ENCODE measurements at regions not wholly inside any gene's neighbourhood (a gene's known extent, or its start where the extent isn't known, plus 50 kb on each side); places are given as distances from the start of the nearest gene placed in this dataset.

GRCh38 chr5:98604721-98605425 lies 168.6 kb upstream of the RGMB start:
- ATAC-seq (no peak), DNase-seq (no peak)
- H3K9me3 ChIP-seq, result peaks cover 0 to 3% (median 0%) of the 10 kb centered on the region in 11 donors
- no peaks in the 10 kb centered on the region for H3K4me1 ChIP-seq
- no peaks in the 10 kb centered on the region for H3K27me3 ChIP-seq
- intact Hi-C loops (cut with DNase I), result no loop called here
- no peaks in the 10 kb centered on the region for H3K36me3 ChIP-seq
- WGBS, 2 donors, result 54 to 57% methylated on average over 4 of the region's 4 CpGs
- H3K27ac ChIP-seq, result no peak overlapping the region
- TF ChIP-seq CTCF (IDR thresholded peaks at IDR 0.05), result no peak
- H3K4me3 ChIP-seq, result no peak overlapping the region

GRCh38 chr5:98605426-98605825 lies 168.0 kb upstream of the RGMB start:
- no peaks in the 10 kb centered on the region for H3K27me3 ChIP-seq
- peaks cover 0 to 2% (median 0%) of the 10 kb centered on the region in 11 donors for H3K9me3 ChIP-seq
- 91 to 94% methylated on average over 1 of the region's 1 CpG for WGBS, 2 donors
- intact Hi-C loops (cut with DNase I), result no loop called here
- no peak overlapping the region for H3K27ac ChIP-seq
- H3K36me3 ChIP-seq, result no peaks in the 10 kb centered on the region
- H3K4me1 ChIP-seq, result no peaks in the 10 kb centered on the region
- DNase-seq (no peak), ATAC-seq (no peak)
- H3K4me3 ChIP-seq, result no peak overlapping the region
- TF ChIP-seq CTCF (IDR thresholded peaks at IDR 0.05), result no peak

- ATAC-seq, result no peak
- peaks cover 0 to 2% (median 0%) of the 10 kb centered on the region in 11 donors for H3K9me3 ChIP-seq
- H3K4me3 ChIP-seq, result no peak overlapping the region
- no peak for DNase-seq
- no peak for TF ChIP-seq CTCF (IDR thresholded peaks at IDR 0.05)
- H3K36me3 ChIP-seq, result no peaks in the 10 kb centered on the region
- H3K27me3 ChIP-seq, result no peaks in the 10 kb centered on the region
- H3K27ac ChIP-seq, result no peak overlapping the region
- 84 to 92% methylated on average over 2 of the region's 2 CpGs for WGBS, 2 donors
- no peaks in the 10 kb centered on the region for H3K4me1 ChIP-seq
- intact Hi-C loops (cut with DNase I), result no loop called here
Measured at GRCh38 chr5:98606961-98607360, 166.5 kb upstream of the RGMB start.

- DNase-seq (no peak), ATAC-seq (no peak)
- WGBS, 2 donors, result 75 to 77% methylated on average over 3 of the region's 3 CpGs
- intact Hi-C loops (cut with DNase I), result no loop called here
- Histone ChIP-seq H3K4me3 (no peak overlapping the region), H3K4me1 (no peaks in the 10 kb centered on the region), H3K27me3 (no peaks in the 10 kb centered on the region), H3K27ac (no peak overlapping the region), H3K36me3 (no peaks in the 10 kb centered on the region), H3K9me3 (no peaks in the 10 kb centered on the region)
- TF ChIP-seq CTCF (IDR thresholded peaks at IDR 0.05), result no peak
Measured at GRCh38 chr5:98608052-98608451, 165.4 kb upstream of the RGMB start.
